Activated naive CD8-positive, alpha-beta T cell treated with anti-CD3 and anti-CD28 coated beads, Interleukin-2, amount 10 ng/mL, durations not matched to agents 7 days and 5 days (primary cell): ENCODE measurements at regions not wholly inside any gene's neighbourhood (a gene's known extent, or its start where the extent isn't known, plus 50 kb on each side); places are given as distances from the start of the nearest gene placed in this dataset.
"Not testable (repeated sequence)": the region's sequence is repeated elsewhere in the genome, so short reads cannot be mapped to it uniquely, and the experiment has no call there.

Experiments used
- ATAC-seq: fragments of 150-1000 bp; cut with Tn5 transposase; one replicate; pipeline ENCODE4 v1.10.0; 2021; ENCODE audit warnings: low read depth, moderate library complexity
- POLR2A ChIA-PET: fragments of 350-600 bp; sonication (Branson Sonifier 250); formaldehyde crosslinking; loops from one replicate; lab custom pipeline; 2021; ENCODE audit warnings: antibody characterized with exemption; lab: Charles Lee
- DNase-seq: peaks from one replicate; pipeline ENCODE4 v3.0.0; 2021
- H3K27ac Mint-ChIP-seq: one replicate; pipeline ENCODE4 v1.8.0; 2022; ENCODE audit warnings: mild to moderate bottlenecking, mixed read lengths
- H3K27me3 Mint-ChIP-seq: one replicate; pipeline ENCODE4 v1.8.0; 2022; ENCODE audit warnings: mild to moderate bottlenecking, moderate library complexity, mixed read lengths
- H3K36me3 Mint-ChIP-seq: one replicate; pipeline ENCODE4 v1.8.0; 2021; ENCODE audit warnings: mild to moderate bottlenecking, mixed read lengths
- H3K4me1 Mint-ChIP-seq: one replicate; pipeline ENCODE4 v1.8.0; 2021; ENCODE audit warnings: mixed read lengths
- H3K4me3 Mint-ChIP-seq: one replicate; pipeline ENCODE4 v1.8.0; 2022; ENCODE audit warnings: mild to moderate bottlenecking, moderate library complexity, mixed read lengths
- H3K9me3 Mint-ChIP-seq: one replicate; pipeline ENCODE4 v1.8.0; 2021; ENCODE audit warnings: mixed read lengths

DNA sequence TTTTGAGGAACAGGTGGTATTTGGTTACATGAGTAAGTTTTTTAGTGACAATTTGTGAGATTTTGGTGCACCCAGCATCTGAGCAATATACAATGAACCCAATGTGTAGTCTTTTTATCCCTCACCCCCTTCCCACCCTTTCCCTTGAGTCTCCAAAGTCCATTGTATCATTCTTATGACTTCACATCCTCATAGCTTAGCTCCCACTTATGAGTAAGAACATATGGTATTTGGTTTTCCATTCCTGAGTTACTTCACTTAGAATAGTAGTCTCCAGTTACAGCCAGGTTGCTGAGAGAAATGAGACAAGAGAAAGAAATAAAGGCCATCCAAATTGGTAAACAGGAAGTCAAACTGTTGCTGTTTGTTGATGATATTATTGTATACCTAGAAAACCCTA, 87.5 kb downstream of the OTOR start:
- ATAC-seq, H3K4me1 Mint-ChIP-seq, H3K27ac Mint-ChIP-seq, POLR2A ChIA-PET, H3K9me3 Mint-ChIP-seq, H3K36me3 Mint-ChIP-seq, DNase-seq, H3K27me3 Mint-ChIP-seq, H3K4me3 Mint-ChIP-seq: not testable (repeated sequence)

- no peak for ATAC-seq
- Mint-ChIP-seq H3K4me1 (no peaks in the 10 kb centered on the region), H3K27me3 (no peaks in the 10 kb centered on the region), H3K27ac (no peak overlapping the region), H3K9me3 (no peaks in the 10 kb centered on the region), H3K4me3 (no peak overlapping the region), H3K36me3 (no peaks in the 10 kb centered on the region)
- POLR2A ChIA-PET, result no interaction called here
- no peak for DNase-seq
Measured at GRCh38 chr20:16842486-16843120, 94.4 kb downstream of the OTOR start.

DNA sequence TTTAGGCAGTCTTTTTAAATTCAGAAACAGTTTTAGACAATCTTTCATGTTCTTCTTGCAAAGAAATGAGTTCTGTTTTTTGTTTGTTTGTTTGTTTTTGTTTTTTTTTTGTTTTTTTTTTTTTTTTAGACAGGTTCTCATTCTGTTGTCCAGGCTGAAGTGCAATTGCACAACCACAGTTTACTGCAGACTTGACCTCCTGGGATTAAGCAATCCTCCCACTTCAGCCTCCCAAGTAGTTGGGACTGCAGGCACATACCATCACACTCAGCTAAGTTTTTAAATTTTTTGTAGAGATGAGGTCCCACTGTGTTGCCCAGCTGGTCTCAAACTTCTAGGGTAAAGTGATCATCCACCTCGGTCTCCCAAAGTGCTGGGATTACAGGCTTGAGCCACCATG, 96.2 kb downstream of the OTOR start:
- no peak for DNase-seq
- H3K4me1 Mint-ChIP-seq, result no peaks in the 10 kb centered on the region
- H3K9me3 Mint-ChIP-seq, result no peaks in the 10 kb centered on the region
- no peak for ATAC-seq
- no peaks in the 10 kb centered on the region for H3K36me3 Mint-ChIP-seq
- no peak overlapping the region for H3K4me3 Mint-ChIP-seq
- POLR2A ChIA-PET, result no interaction called here
- H3K27ac Mint-ChIP-seq, result no peak overlapping the region
- no peaks in the 10 kb centered on the region for H3K27me3 Mint-ChIP-seq

- Mint-ChIP-seq H3K36me3 (no peaks in the 10 kb centered on the region), H3K9me3 (no peaks in the 10 kb centered on the region), H3K27ac (no peak overlapping the region), H3K4me1 (no peaks in the 10 kb centered on the region), H3K4me3 (no peak overlapping the region), H3K27me3 (no peaks in the 10 kb centered on the region)
- no peak for ATAC-seq
- no peak for DNase-seq
- POLR2A ChIA-PET, result no interaction called here
Measured at GRCh38 chr20:16846006-16846405, 97.8 kb downstream of the OTOR start.

DNA sequence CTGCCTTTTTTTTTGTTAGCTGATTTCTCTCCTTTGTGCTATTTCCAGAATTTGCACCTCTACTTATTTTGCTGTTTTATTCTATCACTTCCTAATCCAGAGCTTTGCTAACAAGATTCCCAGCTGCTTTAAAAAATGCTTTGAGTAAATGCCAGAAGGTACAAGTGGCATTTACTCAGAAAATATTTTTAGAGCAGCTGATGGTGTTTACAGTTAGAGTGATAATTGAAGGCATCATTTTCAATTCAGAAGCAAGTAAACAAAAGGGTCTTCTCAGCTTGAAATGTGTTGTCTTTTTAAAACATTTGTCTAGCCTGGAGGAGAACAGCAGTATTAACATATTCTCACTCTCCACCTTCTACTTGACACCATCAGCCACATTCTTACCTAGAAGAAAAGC, 99.9 kb downstream of the OTOR start:
- no peaks in the 10 kb centered on the region for H3K4me1 Mint-ChIP-seq
- H3K9me3 Mint-ChIP-seq, result no peaks in the 10 kb centered on the region
- H3K27me3 Mint-ChIP-seq, result no peaks in the 10 kb centered on the region
- no peak overlapping the region for H3K27ac Mint-ChIP-seq
- POLR2A ChIA-PET, result no interaction called here
- ATAC-seq (no peak), DNase-seq (no peak)
- H3K36me3 Mint-ChIP-seq, result no peaks in the 10 kb centered on the region
- no peak overlapping the region for H3K4me3 Mint-ChIP-seq

- DNase-seq, result no peak
- POLR2A ChIA-PET, result no interaction called here
- Mint-ChIP-seq H3K4me3 (no peak overlapping the region), H3K27me3 (no peaks in the 10 kb centered on the region), H3K27ac (no peak overlapping the region), H3K9me3 (no peaks in the 10 kb centered on the region), H3K36me3 (no peaks in the 10 kb centered on the region), H3K4me1 (no peaks in the 10 kb centered on the region)
- no peak for ATAC-seq
Measured at GRCh38 chr20:16848526-16848925, 100.4 kb downstream of the OTOR start.

GRCh38 chr20:16860914-16861313, 112.8 kb downstream of the OTOR start:
- no peaks in the 10 kb centered on the region for H3K27me3 Mint-ChIP-seq
- H3K4me3 Mint-ChIP-seq, result no peak overlapping the region
- no peaks in the 10 kb centered on the region for H3K36me3 Mint-ChIP-seq
- ATAC-seq (no peak), DNase-seq (no peak)
- H3K4me1 Mint-ChIP-seq, result no peaks in the 10 kb centered on the region
- H3K27ac Mint-ChIP-seq, result no peak overlapping the region
- POLR2A ChIA-PET, result no interaction called here
- peaks cover 8% of the 10 kb centered on the region for H3K9me3 Mint-ChIP-seq

GRCh38 chr20:16861708-16862107, 113.5 kb downstream of the OTOR start:
- no peak overlapping the region for H3K27ac Mint-ChIP-seq
- DNase-seq, result no peak
- peaks cover 8% of the 10 kb centered on the region for H3K9me3 Mint-ChIP-seq
- no peaks in the 10 kb centered on the region for H3K36me3 Mint-ChIP-seq
- ATAC-seq, result no peak
- no peaks in the 10 kb centered on the region for H3K27me3 Mint-ChIP-seq
- H3K4me3 Mint-ChIP-seq, result no peak overlapping the region
- POLR2A ChIA-PET, result no interaction called here
- H3K4me1 Mint-ChIP-seq, result no peaks in the 10 kb centered on the region

DNA sequence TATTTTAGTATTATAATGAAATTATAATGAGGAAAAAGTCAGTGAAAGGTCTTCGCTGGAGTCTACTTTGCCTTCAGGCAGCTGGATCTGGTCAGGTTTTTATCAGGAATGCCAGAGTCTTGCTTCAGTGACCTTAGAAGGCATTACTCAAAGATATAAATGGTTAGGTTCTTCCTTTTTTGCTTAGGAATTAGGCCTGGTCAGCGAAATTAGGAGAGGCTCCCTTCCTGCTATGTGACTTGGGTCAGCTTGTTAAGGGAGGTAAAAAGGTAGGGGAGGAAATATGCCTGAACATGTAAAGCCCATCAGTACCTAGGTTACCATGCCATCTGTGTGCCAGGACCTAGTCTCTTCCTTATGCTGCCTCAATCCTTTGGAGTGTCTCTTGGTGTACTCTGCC, 115.1 kb downstream of the OTOR start:
- POLR2A ChIA-PET, result no interaction called here
- ATAC-seq, result no peak
- DNase-seq, result no peak
- no peaks in the 10 kb centered on the region for H3K36me3 Mint-ChIP-seq
- H3K9me3 Mint-ChIP-seq, result peaks cover 11% of the 10 kb centered on the region
- no peaks in the 10 kb centered on the region for H3K4me1 Mint-ChIP-seq
- no peaks in the 10 kb centered on the region for H3K27me3 Mint-ChIP-seq
- H3K27ac Mint-ChIP-seq, result no peak overlapping the region
- no peak overlapping the region for H3K4me3 Mint-ChIP-seq

- POLR2A ChIA-PET, result no interaction called here
- Mint-ChIP-seq H3K27me3 (no peaks in the 10 kb centered on the region), H3K4me3 (no peak overlapping the region)
Measured at GRCh38 chr20:16864069-16864468, 115.9 kb downstream of the OTOR start.

DNA sequence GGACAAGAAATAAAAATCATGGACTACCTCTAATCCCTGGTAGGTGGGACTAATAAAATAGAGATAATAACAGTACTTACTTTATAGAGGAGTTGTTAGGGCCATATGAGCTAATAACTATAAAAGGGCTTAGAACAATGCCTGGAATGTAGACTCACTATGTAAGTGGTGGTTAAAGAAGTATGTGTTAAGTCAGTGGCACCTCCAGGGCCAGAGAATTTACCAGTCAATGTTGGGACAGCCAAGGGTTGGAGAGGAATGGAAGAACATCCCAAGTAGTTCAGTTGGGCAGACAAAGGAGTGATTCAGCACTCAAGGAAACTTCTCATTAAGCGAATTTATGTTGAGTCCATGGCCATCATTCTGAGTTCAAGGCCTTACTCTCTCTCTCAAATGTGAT, 116.8 kb downstream of the OTOR start:
- no peaks in the 10 kb centered on the region for H3K4me1 Mint-ChIP-seq
- ATAC-seq (no peak), DNase-seq (no peak)
- H3K9me3 Mint-ChIP-seq, result peaks cover 11% of the 10 kb centered on the region
- no peaks in the 10 kb centered on the region for H3K36me3 Mint-ChIP-seq
- no peak overlapping the region for H3K4me3 Mint-ChIP-seq
- no peak overlapping the region for H3K27ac Mint-ChIP-seq
- POLR2A ChIA-PET, result no interaction called here
- H3K27me3 Mint-ChIP-seq, result no peaks in the 10 kb centered on the region

More at GRCh38 chr20:16864069-16864468, 115.9 kb downstream of the OTOR start:
- Mint-ChIP-seq H3K9me3 (peaks cover 11% of the 10 kb centered on the region), H3K4me1 (no peaks in the 10 kb centered on the region), H3K36me3 (no peaks in the 10 kb centered on the region), H3K27ac (no peak overlapping the region)
- no peak for DNase-seq
- ATAC-seq, result no peak

DNA sequence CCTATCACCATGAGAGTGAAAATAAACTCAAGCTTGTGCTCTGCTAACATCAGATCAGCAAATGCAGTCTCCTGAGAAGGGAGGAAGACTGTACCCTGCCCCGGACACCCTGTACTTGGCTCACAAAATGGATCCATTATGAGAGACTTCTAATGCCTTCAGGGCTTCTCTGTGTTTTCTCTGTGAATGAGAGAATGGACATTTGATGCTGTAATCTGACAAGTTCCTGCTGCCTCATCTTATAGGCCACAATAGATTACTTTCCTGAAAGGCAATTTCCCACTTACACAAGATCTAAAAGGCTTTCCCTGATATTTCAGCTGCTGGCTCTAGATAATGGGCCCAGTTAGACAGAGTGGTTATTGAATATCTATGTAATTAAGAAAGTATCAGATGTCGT, 117.2 kb downstream of the OTOR start:
- ATAC-seq (no peak), DNase-seq (no peak)
- no peaks in the 10 kb centered on the region for H3K4me1 Mint-ChIP-seq
- no peaks in the 10 kb centered on the region for H3K27me3 Mint-ChIP-seq
- H3K36me3 Mint-ChIP-seq, result no peaks in the 10 kb centered on the region
- H3K9me3 Mint-ChIP-seq, result peaks cover 11% of the 10 kb centered on the region
- no peak overlapping the region for H3K4me3 Mint-ChIP-seq
- POLR2A ChIA-PET, result no interaction called here
- H3K27ac Mint-ChIP-seq, result no peak overlapping the region

- H3K27me3 Mint-ChIP-seq, ATAC-seq, H3K36me3 Mint-ChIP-seq, H3K9me3 Mint-ChIP-seq, H3K4me3 Mint-ChIP-seq, DNase-seq, H3K4me1 Mint-ChIP-seq, H3K27ac Mint-ChIP-seq, POLR2A ChIA-PET: not testable (repeated sequence)
Measured at GRCh38 chr20:16873124-16873523, 125.0 kb downstream of the OTOR start.

GRCh38 chr20:16877053-16877554, 128.9 kb downstream of the OTOR start:
- Mint-ChIP-seq H3K4me3 (no peak overlapping the region), H3K27ac (no peak overlapping the region), H3K4me1 (no peaks in the 10 kb centered on the region), H3K36me3 (no peaks in the 10 kb centered on the region), H3K9me3 (no peaks in the 10 kb centered on the region), H3K27me3 (no peaks in the 10 kb centered on the region)
- no peak for DNase-seq
- no peak for ATAC-seq
- POLR2A ChIA-PET, result no interaction called here

GRCh38 chr20:16885746-16886145, 137.6 kb downstream of the OTOR start:
- Mint-ChIP-seq H3K27me3 (no peaks in the 10 kb centered on the region), H3K4me3 (no peak overlapping the region), H3K27ac (no peak overlapping the region), H3K4me1 (no peaks in the 10 kb centered on the region), H3K36me3 (no peaks in the 10 kb centered on the region), H3K9me3 (no peaks in the 10 kb centered on the region)
- POLR2A ChIA-PET, result no interaction called here
- no peak for DNase-seq
- ATAC-seq, result no peak
